MM.1S (cell line): ENCODE measurements at regions not wholly inside any gene's neighbourhood (a gene's known extent, or its start where the extent isn't known, plus 50 kb on each side); places are given as distances from the start of the nearest gene placed in this dataset.

Experiments used
- EZH2 ChIP-seq: fragments of 300-600 bp; sonication (generic); optimal IDR thresholded peaks from 2 replicates; pipeline ENCODE3; 2017; ENCODE audit warnings: low read depth, mild to moderate bottlenecking, antibody characterized with exemption, low read length, mixed read lengths
- TF ChIP-seq, protein P1 (sequence below): fragments of 300-600 bp; sonication (generic); IDR thresholded peaks from 2 replicates; pipeline ENCODE4 v1.5.1; 2016; ENCODE audit warnings: antibody characterized with exemption, low read length, mixed read lengths

GRCh38 chr3:69491975-69492374 lies 106.1 kb upstream of the FRMD4B start:
- TF ChIP-seq, protein P1, sequence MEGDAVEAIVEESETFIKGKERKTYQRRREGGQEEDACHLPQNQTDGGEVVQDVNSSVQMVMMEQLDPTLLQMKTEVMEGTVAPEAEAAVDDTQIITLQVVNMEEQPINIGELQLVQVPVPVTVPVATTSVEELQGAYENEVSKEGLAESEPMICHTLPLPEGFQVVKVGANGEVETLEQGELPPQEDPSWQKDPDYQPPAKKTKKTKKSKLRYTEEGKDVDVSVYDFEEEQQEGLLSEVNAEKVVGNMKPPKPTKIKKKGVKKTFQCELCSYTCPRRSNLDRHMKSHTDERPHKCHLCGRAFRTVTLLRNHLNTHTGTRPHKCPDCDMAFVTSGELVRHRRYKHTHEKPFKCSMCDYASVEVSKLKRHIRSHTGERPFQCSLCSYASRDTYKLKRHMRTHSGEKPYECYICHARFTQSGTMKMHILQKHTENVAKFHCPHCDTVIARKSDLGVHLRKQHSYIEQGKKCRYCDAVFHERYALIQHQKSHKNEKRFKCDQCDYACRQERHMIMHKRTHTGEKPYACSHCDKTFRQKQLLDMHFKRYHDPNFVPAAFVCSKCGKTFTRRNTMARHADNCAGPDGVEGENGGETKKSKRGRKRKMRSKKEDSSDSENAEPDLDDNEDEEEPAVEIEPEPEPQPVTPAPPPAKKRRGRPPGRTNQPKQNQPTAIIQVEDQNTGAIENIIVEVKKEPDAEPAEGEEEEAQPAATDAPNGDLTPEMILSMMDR, result no peak
- TF ChIP-seq EZH2, result no peak
